HCT116 (cell line): ENCODE measurements at regions not wholly inside any gene's neighbourhood (a gene's known extent, or its start where the extent isn't known, plus 50 kb on each side); places are given as distances from the start of the nearest gene placed in this dataset.

Experiments
- ATAC-seq: fragments of 200-7000 bp; cut with Tn5 transposase; 2 replicates; pipeline ENCODE4 v1.9.1; 2020; ENCODE audit warnings: mild to moderate bottlenecking, moderate library complexity
- BruUV-seq: library from RNA; stranded (reverse); fragments of 400-500 nt; replicated peaks from 2 replicates; lab custom pipeline; 2021; lab: Mats Ljungman, UMichigan
- CTCF ChIA-PET: fragments of 300-600 bp; sonication (Branson Sonifier 250); formaldehyde crosslinking; loops from one replicate; lab custom pipeline; 2021; ENCODE audit warnings: antibody characterized with exemption; lab: Charles Lee
- POLR2A ChIA-PET: fragments of 300-600, 350-600 bp; sonication (Branson Sonifier 250); formaldehyde crosslinking; loops from one replicate; lab custom pipeline; 2021; ENCODE audit warnings: antibody characterized with exemption; lab: Charles Lee
- RAD21 ChIA-PET, 2 experiments: fragments of 300-600 bp; sonication (Branson Sonifier 250); formaldehyde crosslinking; loops; one replicate each; lab custom pipeline; 2023; ENCODE audit warnings: low total read pairs in 2 of 2; ENCODE audit not compliant: uncharacterized antibody in 2 of 2, unreplicated experiment in 2 of 2, low non-redundant PET in 1 of 2; lab: Charles Lee
- DNase-seq: peaks from one replicate; pipeline ENCODE4 v3.0.0-alpha.2; 2010; ENCODE audit warnings: low read depth, low spot score
- H2AFZ ChIP-seq: fragments of 200-600 bp; shearing (Covaris generic), sonication (generic); 2 replicates; pipeline ENCODE4 v1.6.1; 2017; ENCODE audit warnings: low read depth, mixed run types, mixed read lengths, antibody characterized with exemption, low read length; ENCODE audit not compliant: poor library complexity, severe bottlenecking
- H3K27ac ChIP-seq: 2 replicates; pipeline ENCODE4 v1.5.1; 2012; ENCODE audit warnings: low read depth, low read length
- H3K27me3 ChIP-seq: fragments of 200-600 bp; sonication (generic); 2 replicates; pipeline ENCODE4 v1.6.1; 2016; ENCODE audit warnings: mixed run types, low read length, mixed read lengths; ENCODE audit not compliant: insufficient read depth
- H3K36me3 ChIP-seq, 2 experiments: fragments of 200-500 bp in 1 of 2; fragments of 200-600 bp in 1 of 2; sonication (Bioruptor generic) in 1 of 2; sonication (generic) in 1 of 2; 2 replicates each; pipeline versions ENCODE4 v1.5.1 to v1.6.1; 2014 to 2016; ENCODE audit warnings: low read length in 2 of 2, inconsistent platforms in 1 of 2, mixed read lengths in 1 of 2, mixed run types in 1 of 2; ENCODE audit not compliant: insufficient read depth in 2 of 2, control insufficient read depth in 1 of 2
- H3K4me1 ChIP-seq, 2 experiments: fragments of 200-600 bp in 1 of 2; sonication (generic) in 1 of 2; 2 replicates each; pipeline versions ENCODE4 v1.5.1 to v1.6.1; 2012 to 2017; ENCODE audit warnings: low read length in 2 of 2, inconsistent platforms in 1 of 2, mild to moderate bottlenecking in 1 of 2, mixed read lengths in 1 of 2, mixed run types in 1 of 2, moderate library complexity in 1 of 2; ENCODE audit not compliant: insufficient read depth in 2 of 2, control insufficient read depth in 1 of 2
- H3K4me2 ChIP-seq: fragments of 200-600 bp; sonication (generic); 2 replicates; pipeline ENCODE4 v1.6.1; 2017; ENCODE audit warnings: mixed run types, low read length, mixed read lengths
- H3K4me3 ChIP-seq, 2 experiments: fragments of 200-600 bp in 1 of 2; sonication (generic) in 1 of 2; replicated peaks in 1 of 2; 2 replicates each; pipeline ENCODE4 v1.5.1; 2011 to 2016; ENCODE audit warnings: low read length in 2 of 2, control low read depth in 1 of 2, low read depth in 1 of 2, mild to moderate bottlenecking in 1 of 2, mixed read lengths in 1 of 2, mixed run types in 1 of 2
- H3K79me2 ChIP-seq: fragments of 200-600 bp; sonication (generic); 2 replicates; pipeline ENCODE4 v1.6.1; 2017; ENCODE audit warnings: mild to moderate bottlenecking, mixed run types, low read length, moderate library complexity, mixed read lengths; ENCODE audit not compliant: insufficient read depth
- H3K9ac ChIP-seq: fragments of 200-600 bp; sonication (generic); 2 replicates; pipeline ENCODE4 v1.6.1; 2016; ENCODE audit warnings: low read length, mixed read lengths
- H3K9me2 ChIP-seq: fragments of 200-600 bp; sonication (generic), shearing (Covaris generic); 2 replicates; pipeline ENCODE4 v1.6.1; 2017; ENCODE audit warnings: mixed run types, mild to moderate bottlenecking, moderate library complexity; ENCODE audit not compliant: insufficient read depth
- H3K9me3 ChIP-seq, 2 experiments: fragments of 200-500 bp in 1 of 2; fragments of 200-600 bp in 1 of 2; sonication (Bioruptor generic) in 1 of 2; sonication (generic) in 1 of 2; 2 replicates each; pipeline ENCODE4 v1.6.1; 2014 to 2017; ENCODE audit warnings: low read length in 2 of 2, mixed read lengths in 2 of 2, inconsistent platforms in 1 of 2, low read depth in 1 of 2, mild to moderate bottlenecking in 1 of 2, mixed run types in 1 of 2, moderate library complexity in 1 of 2; ENCODE audit not compliant: control insufficient read depth in 1 of 2, insufficient read depth in 1 of 2
- H4K20me1 ChIP-seq: fragments of 200-600 bp; sonication (generic), shearing (Covaris generic); 2 replicates; pipeline ENCODE4 v1.6.1; 2017; ENCODE audit warnings: mixed run types, mild to moderate bottlenecking, moderate library complexity; ENCODE audit not compliant: insufficient read depth
- CBX3 ChIP-seq: IDR thresholded peaks from 2 replicates; pipeline ENCODE4 v1.6.1; 2012; ENCODE audit warnings: low read depth
- CTCF ChIP-seq, 3 experiments: fragments of 200-600 bp in 1 of 3; sonication (generic) in 1 of 3; IDR thresholded peaks in 2 of 3; conservative IDR thresholded peaks in 1 of 3; 2 replicates each; pipeline ENCODE4 v1.5.1; 2012 to 2017; ENCODE audit warnings: low read depth in 2 of 3, low read length in 2 of 3, antibody characterized with exemption in 1 of 3, borderline replicate concordance in 1 of 3, control low read depth in 1 of 3, mild to moderate bottlenecking in 1 of 3, mixed read lengths in 1 of 3, mixed run types in 1 of 3, moderate library complexity in 1 of 3; ENCODE audit not compliant: insufficient read depth in 1 of 3
- EGR1 ChIP-seq: IDR thresholded peaks from 2 replicates; pipeline ENCODE4 v1.6.1; 2012; ENCODE audit warnings: low read depth
- ELF1 ChIP-seq: IDR thresholded peaks from 2 replicates; pipeline ENCODE4 v1.6.1; 2012; ENCODE audit warnings: low read depth, borderline replicate concordance
- EZH2 ChIP-seq: fragments of 200-600 bp; sonication (generic); IDR thresholded peaks from 2 replicates; pipeline ENCODE4 v1.6.1; 2017; ENCODE audit warnings: antibody characterized with exemption, mixed run types
- EZH2phosphoT487 ChIP-seq: fragments of 200-600 bp; IDR thresholded peaks from 2 replicates; pipeline ENCODE4 v1.6.1; 2018; ENCODE audit warnings: antibody characterized with exemption, borderline replicate concordance
- FOSL1 ChIP-seq: IDR thresholded peaks from 2 replicates; pipeline ENCODE4 v1.6.1; 2012; ENCODE audit warnings: low read depth
- JUND ChIP-seq: IDR thresholded peaks from 2 replicates; pipeline ENCODE4 v1.6.1; 2012
- MAX ChIP-seq: IDR thresholded peaks from 2 replicates; pipeline ENCODE4 v1.6.1; 2012
- RAD21 ChIP-seq: IDR thresholded peaks from 2 replicates; pipeline ENCODE4 v1.6.1; 2012; ENCODE audit warnings: low read depth, mild to moderate bottlenecking
- REST ChIP-seq: IDR thresholded peaks from 2 replicates; pipeline ENCODE4 v1.6.1; 2012; ENCODE audit warnings: low read depth
- SIN3A ChIP-seq: IDR thresholded peaks from 2 replicates; pipeline ENCODE4 v1.6.1; 2012; ENCODE audit warnings: low read depth
- SP1 ChIP-seq: IDR thresholded peaks from 2 replicates; pipeline ENCODE4 v1.6.1; 2012; ENCODE audit warnings: low read depth
- TCF7L2 ChIP-seq: IDR thresholded peaks from 2 replicates; pipeline ENCODE4 v1.7.0; 2011; ENCODE audit warnings: borderline replicate concordance, inconsistent platforms; ENCODE audit not compliant: insufficient read depth, insufficient read length; ENCODE audit errors: extremely low read depth
- YY1 ChIP-seq: IDR thresholded peaks from 2 replicates; pipeline ENCODE4 v1.6.1; 2011; ENCODE audit warnings: low read length, low read depth, moderate library complexity, mild to moderate bottlenecking; ENCODE audit not compliant: insufficient replicate concordance; ENCODE audit errors: extremely low read depth
- ZNF274 ChIP-seq: fragments of 200-500 bp; sonication (Bioruptor generic); IDR thresholded peaks from 2 replicates; pipeline ENCODE4 v1.6.1; 2014; ENCODE audit warnings: mild to moderate bottlenecking, low read depth, low read length, inconsistent platforms
- intact Hi-C: fragments of 100-400 bp; cut with micrococcal nuclease; formaldehyde crosslinking; loops from 2 replicates; pipeline ENCODE4 v1.10.0; 2022

GRCh38 chr2:103119352-103119751, 357.5 kb downstream of the TMEM182 start (continued):
- TF ChIP-seq REST (no peak), ZNF274 (no peak), SIN3A (no peak), CBX3 (no peak), ELF1 (no peak), FOSL1 (no peak), EZH2 (no peak), SP1 (no peak)

GRCh38 chr2:103121106-103121505, 359.3 kb downstream of the TMEM182 start:
- BruUV-seq: no TSS peak
- RAD21 ChIA-PET: no interaction called here
- no peak for ATAC-seq

More at GRCh38 chr2:103121106-103121505, 359.3 kb downstream of the TMEM182 start:
- POLR2A ChIA-PET: no interaction called here
- no peak overlapping the region for H3K9ac ChIP-seq
- H3K79me2 ChIP-seq: no peaks in the 10 kb centered on the region
- H3K4me3 ChIP-seq: no peak overlapping the region
- no peaks in the 10 kb centered on the region for H3K9me3 ChIP-seq
- no peak overlapping the region for H2AFZ ChIP-seq
- TF ChIP-seq EGR1: no peak
- no peak for TF ChIP-seq MAX
- TF ChIP-seq EZH2phosphoT487: no peak
- no peak for TF ChIP-seq RAD21
- TF ChIP-seq SIN3A: no peak
- TF ChIP-seq EZH2: no peak
- no peak for TF ChIP-seq CTCF (IDR thresholded peaks at IDR 0.05 in 2 of 3, conservative IDR thresholded peaks at IDR 0.05 in 1 of 3; ENCODE audit: borderline replicate concordance in 1 of 3, insufficient read depth in 1 of 3, low read depth in 2 of 3, low read length in 2 of 3)
- no peak for TF ChIP-seq ELF1
- TF ChIP-seq CBX3: no peak
- no peak for TF ChIP-seq JUND
- TF ChIP-seq TCF7L2: no peak
- TF ChIP-seq YY1: no peak
- H3K27ac ChIP-seq: no peak overlapping the region
- no peaks in the 10 kb centered on the region for H3K27me3 ChIP-seq
- intact Hi-C loops: no loop called here
- CTCF ChIA-PET: no interaction called here
- no peaks in the 10 kb centered on the region for H3K4me1 ChIP-seq
- no peak for DNase-seq
- no peaks in the 10 kb centered on the region for H3K9me2 ChIP-seq
- no peaks in the 10 kb centered on the region for H4K20me1 ChIP-seq
- H3K4me2 ChIP-seq: no peak overlapping the region
- no peaks in the 10 kb centered on the region for H3K36me3 ChIP-seq
